Left colon (tissue), 2 donors: ENCODE measurements at regions not wholly inside any gene's neighbourhood (a gene's known extent, or its start where the extent isn't known, plus 50 kb on each side); places are given as distances from the start of the nearest gene placed in this dataset.

Experiments
- ATAC-seq: fragments of 200-7000 bp; cut with Tn5 transposase; one replicate; pipeline ENCODE4 v1.9.1; 2020; ENCODE audit warnings: mild to moderate bottlenecking, moderate library complexity
- DNase-seq, 2 donors: peaks; one replicate each; pipeline ENCODE4 v3.0.0-alpha.2; 2020
- intact Hi-C, 2 donors: fragments of 100-400 bp; cut with DNase I in 1 of 2; cut with micrococcal nuclease in 1 of 2; formaldehyde crosslinking; loops; one replicate each; pipeline versions ENCODE4 v1.11.2 to v1.14.0; 2022; cut with DNase I, micrococcal nuclease
- donor health status: DM: no; HTN: no; CAD: no.
- donor health status: DM: yes; HTN: yes; CAD: no.

DNA sequence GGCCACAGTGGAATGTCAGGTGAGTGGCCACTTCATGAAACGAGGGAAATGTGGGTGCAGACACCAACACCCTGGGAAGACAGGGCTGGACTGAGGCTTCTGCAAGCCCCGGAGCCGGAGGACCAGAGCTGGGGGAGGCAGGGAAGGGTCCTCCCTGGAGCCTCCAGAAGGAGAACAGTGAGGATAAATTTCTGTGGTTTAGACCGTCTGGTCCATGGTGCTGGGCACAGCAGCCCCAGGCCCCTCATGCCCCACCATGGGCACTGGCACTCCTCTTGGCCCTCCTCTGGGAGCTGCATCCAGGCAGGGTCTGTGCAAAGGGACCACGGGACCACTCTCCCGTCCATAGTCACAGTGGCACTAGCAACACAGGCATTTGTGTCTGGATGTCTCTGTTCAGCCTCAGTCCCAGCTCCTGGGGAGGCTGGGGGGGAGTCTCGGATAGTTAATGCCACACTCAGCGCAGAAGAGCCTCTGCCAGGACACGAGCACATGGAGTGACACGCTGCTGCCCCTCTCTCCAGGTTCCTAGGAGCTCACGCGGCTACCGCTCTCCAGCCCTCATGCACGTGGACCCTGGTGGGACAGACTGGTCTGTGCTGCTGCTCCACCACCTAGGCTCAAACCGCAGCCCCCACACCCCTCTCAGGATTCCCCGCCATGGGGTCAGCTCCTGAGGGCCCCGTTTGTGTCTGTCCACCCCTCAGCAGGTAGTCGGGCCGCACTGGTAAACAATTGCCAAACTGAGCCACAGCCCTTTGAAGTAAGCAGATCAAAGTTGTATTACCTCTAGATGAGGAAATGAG lies 305.9 kb upstream of the SALL3 start:
- intact Hi-C loops: no loop called here
- ATAC-seq (no peak), DNase-seq (no peak)

DNA sequence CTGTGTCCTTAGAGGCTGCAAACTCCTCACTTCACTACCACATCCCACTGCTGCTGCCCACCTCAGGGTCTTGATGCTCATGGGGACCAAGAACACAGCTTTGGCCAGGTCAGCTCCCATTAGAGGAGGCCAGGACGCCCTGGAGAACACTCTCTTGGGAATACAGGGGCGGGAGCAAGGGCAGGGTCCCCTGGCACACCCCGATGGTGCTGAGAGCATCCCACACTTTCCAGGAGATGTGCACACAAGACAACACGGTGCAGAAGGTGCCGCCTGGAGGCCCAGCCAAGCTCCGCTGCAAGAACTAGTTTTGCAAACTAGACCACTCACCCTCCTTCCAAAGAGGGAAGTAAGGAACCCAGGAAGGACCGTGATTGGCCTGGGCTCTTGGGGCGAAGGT lies 304.4 kb upstream of the SALL3 start:
- DNase-seq (no peak), ATAC-seq (no peak)
- intact Hi-C loops: no loop called here

DNA sequence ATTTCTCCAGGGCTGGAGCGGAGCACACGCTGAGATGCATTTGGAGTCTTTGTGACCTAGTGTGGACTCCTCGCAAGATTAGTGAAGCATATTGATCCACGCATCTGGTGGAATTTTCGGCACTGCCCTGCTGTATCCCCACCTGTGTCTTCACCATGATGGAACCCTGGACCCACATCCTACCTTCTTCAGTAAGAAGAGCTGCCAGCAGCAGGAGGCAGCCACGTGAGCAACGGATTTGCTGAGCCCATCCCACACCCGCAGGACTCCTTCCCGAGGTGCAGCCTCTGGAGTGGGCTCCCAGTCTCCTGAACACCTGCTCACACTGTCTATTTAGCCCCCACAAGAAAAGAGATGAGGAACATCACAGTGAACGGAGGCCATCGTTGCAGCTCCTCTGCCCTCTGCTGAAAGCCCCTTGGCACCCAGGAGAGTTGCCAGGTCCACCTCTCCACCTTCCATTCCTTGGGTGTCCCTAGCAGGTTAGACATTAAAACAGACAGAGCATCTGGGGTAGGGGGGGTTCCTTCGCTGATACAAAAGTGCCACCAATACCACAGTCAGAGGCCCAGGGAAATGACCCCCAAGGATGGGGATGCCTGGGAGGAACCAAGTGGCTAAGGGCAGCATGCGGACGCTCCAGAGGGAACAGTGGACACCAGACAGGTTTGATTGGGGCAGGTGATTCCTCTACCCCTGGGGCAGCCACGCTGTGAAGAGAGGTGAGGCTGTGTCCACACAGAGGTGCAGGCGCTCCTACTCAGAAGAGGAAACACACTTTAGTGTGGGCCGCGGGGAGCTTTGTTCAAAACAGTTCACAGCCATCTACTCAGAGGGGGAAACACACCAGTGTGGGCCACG lies 302.8 kb upstream of the SALL3 start:
- intact Hi-C loops: no loop called here
- ATAC-seq (no peak), DNase-seq (no peak)

DNA sequence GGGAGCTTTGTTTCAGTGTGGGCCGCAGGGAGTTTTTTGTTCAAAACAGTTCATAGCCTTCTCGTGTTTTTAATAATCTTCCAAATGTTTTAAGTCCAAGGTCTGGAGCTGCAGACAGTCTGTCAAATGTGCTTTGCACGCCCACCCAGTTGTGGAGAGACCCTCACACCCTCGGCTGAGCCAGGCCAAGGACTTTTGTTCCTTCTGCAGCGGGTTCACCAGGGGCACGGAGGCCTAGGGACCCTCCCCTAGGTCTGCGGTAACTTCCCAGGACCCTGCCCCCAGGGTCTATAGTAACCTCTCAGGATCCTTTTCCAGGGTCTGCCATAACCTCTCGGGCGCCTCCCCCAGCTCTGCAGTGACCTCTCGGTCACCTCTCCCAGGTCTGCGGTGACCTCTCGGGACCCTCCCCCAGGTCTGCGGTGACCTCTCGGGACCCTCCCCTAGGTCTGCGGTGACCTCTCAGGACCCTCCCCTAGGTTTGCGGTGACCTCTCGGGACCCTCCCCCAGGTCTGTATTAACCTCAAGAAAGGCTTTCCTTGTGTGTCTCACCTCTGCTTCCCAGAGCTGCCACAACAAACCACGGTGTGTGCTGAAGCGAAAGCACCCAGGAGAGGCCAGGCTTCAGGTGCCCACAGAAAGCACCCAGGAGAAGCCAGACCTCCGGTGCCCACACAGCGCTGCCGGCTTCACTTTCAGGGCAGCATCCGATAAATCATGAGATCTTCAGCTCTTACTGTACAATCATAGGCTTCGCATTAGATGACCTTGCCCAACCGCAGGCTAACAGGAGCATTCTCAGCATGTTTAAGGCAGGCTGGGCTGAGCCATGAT lies 301.9 kb upstream of the SALL3 start:
- intact Hi-C loops: no loop called here
- DNase-seq (no peak), ATAC-seq (no peak)

DNA sequence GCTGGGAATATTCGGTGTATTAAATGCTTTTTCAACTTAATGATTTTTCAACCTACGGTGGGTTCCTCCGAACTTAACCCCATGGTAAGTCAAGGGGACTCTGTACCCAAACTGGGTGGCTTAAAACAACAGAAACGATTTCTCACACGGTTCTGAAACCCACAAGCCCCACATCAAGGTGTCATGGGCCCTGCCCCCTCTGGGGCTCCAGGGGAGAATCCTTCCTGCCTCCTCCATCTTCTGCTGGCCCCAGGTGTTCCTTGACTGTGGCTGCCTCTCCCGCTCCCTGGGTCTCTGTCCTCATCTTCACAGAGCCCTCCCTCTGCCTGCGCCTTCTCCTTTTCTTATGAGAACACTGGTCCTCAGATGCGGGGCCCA lies 301.3 kb upstream of the SALL3 start:
- intact Hi-C loops: no loop called here
- no peak for ATAC-seq
- no peak for DNase-seq

DNA sequence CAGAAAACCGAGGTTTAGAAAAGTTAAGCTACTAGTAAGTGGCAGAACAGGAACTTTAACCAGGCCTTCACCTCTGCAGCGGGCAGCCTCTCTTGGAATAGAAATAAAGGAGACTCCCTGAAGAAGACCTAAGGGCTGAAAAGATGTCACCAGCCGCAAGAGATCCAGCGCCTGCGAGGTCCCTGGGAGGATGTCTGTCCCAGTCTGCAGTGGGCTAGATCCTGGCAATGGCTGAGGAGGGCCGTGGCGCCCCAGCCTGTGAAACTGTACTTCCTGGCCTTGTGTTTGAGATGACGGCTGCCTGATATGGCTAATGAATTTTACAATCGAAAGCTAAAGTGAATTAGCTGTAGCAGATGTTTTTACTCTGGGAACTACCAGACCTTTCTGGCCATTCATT lies 300.6 kb upstream of the SALL3 start:
- ATAC-seq: no peak

DNA sequence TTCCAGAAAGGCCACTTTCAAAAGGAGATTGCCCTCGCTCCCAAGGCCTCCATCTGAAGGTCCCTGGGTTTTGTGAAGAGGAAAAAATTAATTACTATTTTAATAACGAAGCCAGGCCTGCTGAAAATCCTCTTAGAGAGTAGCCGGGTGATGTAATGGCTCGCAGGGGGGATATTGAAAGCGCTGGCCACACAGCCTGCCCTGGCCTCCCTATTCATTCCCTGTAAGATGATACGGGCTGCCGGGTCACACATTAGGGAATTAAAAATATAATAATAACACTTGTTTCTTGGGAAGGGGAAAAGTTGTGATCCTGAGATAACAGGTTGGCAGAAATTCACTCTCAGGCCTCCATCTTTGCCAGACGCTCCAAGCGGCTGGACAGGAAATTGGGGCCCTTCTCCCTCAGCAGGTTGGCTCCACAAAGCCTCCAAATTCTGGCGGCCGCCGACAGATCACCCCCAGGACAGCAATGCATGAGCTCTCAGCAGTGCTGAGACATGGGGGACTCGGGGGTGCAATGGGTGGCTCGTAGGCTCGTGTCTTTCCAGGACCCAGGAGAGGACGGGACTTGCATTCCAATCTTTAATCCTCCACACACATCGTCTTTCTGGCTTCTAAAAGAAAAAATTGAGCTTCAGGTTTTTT lies 299.9 kb upstream of the SALL3 start:
- DNase-seq: peak in 1 of 2 donors; percentile 9
- no peak for ATAC-seq
- intact Hi-C loops: no loop called here

More for the DNA sequence above, 300.6 kb upstream of the SALL3 start:
- no peak for DNase-seq
- intact Hi-C loops: no loop called here

DNA sequence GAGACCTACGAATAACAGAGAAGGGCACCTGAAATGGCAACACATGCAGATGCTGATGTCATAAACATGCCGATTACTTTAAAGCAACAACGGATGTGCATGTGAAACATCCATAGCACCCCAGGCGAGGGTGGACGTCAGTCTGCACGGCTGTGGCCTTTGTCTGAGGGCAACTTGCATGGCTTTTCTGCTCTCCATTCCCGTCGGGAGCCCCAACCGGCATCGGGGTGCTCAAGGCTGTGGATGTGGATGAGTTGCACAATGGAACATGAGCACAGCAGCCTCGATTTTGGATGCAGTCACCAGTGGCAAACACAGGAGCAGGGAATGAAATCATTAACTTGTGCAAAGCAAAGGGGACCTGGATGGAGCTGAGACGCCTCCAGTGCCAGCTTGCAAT lies 298.2 kb upstream of the SALL3 start:
- intact Hi-C loops: no loop called here
- ATAC-seq: no peak
- peak in 1 of 2 donors; percentile 10 for DNase-seq

DNA sequence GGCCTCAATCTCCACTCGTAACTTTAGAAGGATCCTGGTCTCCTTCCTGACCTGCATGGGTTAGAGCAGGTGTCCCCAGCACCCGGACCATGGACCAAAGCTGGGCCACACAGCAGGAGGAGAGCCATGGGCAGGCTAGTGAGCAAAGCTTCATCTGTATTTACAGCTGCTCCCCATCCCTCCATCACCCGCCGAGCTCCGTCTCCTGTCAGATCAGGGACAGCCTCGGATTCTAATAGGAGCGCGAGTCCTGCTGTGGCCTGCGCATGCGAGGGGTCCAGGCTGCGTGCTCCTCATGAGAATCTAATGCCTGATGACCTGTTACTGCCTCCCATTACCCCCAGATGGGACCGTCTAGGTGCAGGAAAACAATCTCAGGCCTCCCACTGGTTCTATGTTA lies 297.7 kb upstream of the SALL3 start:
- peak in 1 of 2 donors; percentile 7 for DNase-seq
- ATAC-seq: no peak
- intact Hi-C loops: no loop called here

DNA sequence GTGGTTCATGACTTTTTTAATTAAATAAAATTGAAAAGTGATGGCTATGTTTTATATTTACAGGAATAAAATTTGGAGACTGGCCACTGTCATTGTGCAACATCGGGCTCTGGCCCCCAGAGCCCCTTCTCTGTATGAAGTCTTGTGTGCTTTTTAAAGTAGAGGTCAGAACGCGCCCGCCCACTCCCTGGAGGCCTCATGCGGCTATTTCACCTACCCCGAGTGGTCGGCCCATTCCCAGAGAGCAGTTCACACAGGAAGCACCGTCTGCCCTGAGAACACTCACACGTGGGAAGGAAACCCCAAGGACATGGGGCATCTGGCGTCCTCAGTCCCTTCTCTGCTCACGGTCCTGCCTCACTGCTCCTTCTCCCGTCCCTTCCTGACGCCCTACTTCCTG lies 296.9 kb upstream of the SALL3 start:
- peak in 1 of 2 donors; percentile 10 for DNase-seq
- no peak for ATAC-seq
- intact Hi-C loops: no loop called here

DNA sequence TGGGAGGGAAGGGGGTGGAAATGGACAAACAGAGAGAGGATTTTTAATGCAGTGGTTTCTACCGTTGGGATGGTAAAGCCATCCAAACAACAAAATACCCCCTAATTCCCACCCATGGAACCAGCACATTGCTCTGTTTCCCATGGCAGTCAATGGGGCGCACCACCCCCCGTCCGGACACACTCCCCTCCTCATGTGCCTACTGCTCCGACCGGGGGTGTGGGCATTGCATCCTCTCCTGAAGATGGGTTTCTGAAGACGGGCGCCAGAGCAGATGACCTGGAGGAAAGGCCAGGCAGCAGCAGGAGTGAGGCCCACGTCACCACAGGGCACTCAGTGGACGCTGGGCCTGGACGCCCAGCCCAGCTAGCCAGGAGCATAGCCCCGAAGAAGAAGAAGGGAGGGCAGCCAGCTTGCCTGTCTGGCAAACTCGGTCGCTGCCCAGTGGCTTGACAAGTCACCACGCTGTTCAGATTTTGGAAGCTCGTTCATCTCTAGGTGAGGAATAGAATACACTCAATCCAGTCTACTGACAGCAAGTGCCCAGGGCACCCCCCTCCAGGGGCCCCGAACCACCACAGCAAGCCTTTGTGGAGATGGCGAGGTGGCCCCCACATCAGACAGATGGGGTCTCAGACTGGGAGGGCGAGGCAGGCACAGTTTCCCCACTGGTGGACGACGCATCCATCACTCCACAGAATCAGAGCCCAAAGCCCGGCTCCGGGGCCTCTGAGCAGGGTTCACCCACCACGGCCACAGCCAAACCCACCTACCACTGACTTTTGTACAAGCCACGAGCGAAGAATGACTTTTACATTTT lies 296.2 kb upstream of the SALL3 start:
- intact Hi-C loops: no loop called here
- ATAC-seq: no peak
- DNase-seq: peak in 1 of 2 donors; percentile 10

DNA sequence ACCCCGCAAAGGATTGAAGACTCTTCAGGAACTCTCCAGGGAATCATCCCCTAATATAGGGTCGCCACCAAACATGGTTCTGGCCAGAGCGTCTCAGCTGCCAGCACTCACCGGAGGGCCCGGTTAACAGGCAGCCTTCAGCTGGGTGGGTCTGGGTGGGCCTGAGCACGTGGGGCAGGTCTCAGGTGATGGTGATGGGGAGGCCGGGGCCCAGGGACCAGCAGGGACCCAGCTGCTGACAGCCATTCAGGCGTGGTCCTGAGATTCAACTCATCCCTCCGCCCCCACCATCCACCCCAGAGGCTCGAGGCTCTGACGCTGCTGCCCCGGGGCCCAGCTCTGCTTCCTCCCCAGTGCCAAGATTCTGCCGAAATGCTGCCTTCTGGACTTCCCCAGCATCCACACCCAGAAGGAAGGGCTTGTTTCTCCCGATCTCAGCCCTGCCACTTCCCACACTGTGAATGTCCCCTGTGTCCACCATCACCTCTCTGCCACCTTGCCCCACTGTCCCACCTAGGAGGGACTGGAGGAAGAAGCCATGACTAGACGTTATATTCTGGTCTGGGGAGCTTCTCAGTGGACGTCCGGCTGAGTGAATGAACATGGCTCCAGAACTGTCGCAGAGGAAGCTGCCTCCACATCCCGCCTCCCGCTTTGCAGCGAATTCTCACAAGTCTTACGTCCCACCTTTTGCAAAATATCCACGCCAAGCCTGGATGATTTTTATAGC lies 294.2 kb upstream of the SALL3 start:
- ATAC-seq: no peak
- intact Hi-C loops: no loop called here

DNA sequence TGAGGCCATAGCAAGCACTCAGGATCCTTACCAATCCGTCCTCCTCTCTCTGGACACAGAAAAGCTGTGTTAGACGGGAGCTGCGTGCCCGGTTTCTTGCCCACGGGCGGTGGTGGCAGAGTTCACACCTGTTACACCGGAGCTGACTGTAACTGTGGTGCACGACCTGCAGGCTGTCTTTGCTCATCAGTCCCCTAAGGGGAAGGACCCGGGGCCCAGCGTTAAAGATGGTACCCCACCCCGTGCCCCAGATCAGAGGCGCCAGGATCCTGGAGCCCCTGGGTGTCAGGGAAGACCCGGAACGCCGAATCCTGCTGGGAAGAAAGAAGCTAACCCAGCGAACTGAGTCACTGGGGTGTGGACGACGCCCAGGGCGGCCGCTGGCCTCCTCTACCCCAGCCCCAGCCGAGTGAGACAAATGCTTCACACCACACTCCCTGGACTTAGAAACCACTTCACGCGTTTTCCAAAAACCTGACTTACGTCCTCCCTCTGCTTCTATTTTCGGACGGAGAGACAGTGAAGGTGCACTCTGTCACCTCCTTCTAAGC lies 293.6 kb upstream of the SALL3 start:
- intact Hi-C loops: no loop called here
- no peak for DNase-seq
- ATAC-seq: no peak

More for the DNA sequence above, 294.2 kb upstream of the SALL3 start:
- no peak for DNase-seq

DNA sequence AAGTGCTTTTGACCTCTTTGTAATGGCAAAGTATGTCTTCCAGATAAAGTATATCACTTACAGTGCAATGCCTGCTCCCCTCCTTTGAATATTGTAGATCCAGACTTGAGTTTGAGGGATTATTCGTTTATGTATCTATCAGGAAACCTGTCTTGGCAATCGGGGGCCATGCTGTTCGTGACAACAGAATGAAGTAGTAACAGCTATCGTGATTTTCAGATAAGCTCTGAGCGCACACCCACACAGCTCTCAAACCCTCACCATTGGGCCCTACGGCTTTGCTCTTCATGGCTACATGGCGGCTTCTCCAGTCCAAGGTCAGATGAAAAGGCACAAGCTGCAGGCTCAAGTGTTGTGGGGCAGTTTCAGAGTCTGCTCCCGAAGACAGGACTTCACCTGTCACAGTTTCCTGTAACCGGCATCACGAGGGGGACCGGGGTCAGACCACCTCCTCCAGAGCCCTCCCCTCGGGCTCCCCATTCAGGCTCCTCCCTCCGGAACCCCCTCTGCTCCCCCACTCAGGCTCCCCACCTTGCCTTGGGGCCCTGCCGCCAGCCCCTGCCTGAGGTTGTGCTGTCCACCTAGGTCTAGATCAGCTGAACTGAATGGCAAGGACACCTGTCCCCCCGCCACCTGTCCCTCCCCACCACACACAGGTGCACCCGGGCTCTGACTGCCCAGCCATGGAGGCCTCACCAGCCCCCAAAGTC lies 292.5 kb upstream of the SALL3 start:
- intact Hi-C loops: no loop called here
- no peak for DNase-seq

DNA sequence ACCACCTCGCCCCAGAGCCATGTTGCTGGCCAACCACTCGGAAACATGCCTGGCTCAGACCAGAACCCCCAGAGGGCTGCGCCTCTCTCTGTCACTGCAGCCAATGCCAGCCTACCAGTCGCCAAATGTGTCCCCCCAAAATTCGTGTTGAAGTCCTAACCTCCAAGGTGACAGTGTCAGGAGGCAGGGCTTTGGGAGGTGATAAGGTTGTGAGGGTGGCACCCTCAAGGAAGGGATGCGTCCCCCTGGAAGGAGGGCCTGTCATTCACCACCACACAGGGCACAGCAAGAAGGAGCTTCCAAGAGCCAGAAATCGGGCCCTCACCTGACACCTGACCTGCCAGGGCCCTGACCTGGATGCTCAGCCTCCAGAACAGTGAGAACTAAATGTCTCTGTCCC lies 291.9 kb upstream of the SALL3 start:
- intact Hi-C loops: no loop called here
- no peak for DNase-seq
- no peak for ATAC-seq

More for the DNA sequence above, 292.5 kb upstream of the SALL3 start:
- no peak for ATAC-seq

DNA sequence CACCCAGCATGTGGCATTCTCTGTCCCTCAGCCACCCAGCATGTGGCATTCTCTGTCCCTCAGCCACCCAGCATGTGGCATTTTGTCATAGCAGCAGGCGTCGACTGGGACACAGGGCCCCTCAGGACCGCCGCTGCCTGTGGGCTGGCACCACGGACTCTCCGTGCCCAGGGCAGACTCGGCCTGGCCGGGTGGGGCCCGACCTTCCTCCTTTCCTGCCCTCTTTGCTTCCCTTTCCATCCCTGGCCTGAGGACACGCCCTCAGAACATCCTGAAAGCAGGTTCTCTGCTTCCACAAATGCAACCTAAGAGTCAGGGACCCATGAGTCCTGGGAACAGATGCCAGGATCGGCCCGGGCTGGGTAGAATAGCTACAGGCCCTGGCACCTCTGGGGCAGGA lies 291.4 kb upstream of the SALL3 start:
- DNase-seq (no peak), ATAC-seq (no peak)
- intact Hi-C loops: no loop called here

DNA sequence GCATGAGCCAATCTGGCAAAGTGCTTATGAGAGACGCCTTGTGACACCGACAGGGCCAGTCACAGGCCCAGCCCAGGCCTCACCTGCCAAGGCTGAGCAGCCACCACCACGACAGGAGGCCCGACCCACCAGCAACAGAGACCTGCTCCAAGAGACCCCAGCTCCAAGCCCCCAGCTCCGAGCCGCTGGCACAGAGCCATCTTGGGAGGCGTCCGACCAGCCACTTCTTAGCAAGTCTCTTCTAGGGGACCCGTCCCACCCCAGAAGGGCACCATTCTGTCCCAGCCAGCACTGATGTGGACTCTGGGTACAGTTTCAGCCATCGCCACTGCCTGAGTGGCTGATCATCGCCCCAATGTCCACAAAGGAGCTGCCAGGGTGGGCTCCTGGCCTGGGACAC lies 290.7 kb upstream of the SALL3 start:
- DNase-seq (no peak), ATAC-seq (no peak)
- intact Hi-C loops: no loop called here
